ENCODE measurements at regions not wholly inside any gene's neighbourhood (a gene's known extent, or its start where the extent isn't known, plus 50 kb on each side); places are given as distances from the start of the nearest gene placed in this dataset.

DNA sequence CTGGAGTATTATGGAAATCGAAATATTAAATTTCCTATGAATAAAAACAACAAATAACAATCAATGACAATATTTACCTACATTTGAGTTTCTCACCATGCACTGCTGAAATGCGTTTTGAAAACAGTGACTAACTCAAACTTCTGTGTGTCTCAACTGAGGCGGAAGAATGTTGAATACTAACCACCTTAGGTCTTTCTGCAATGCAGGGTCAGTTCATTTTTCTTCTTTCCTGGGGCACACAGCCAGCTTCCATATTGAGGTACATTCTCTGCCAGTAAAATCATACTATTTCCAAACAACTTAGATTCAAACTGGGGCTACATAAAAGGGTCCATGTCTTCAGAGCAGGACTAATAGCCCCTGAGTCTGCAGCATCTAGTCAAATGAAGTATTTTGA, 310.1 kb downstream of the UTRN start:
- TF ChIP-seq, protein P1, sequence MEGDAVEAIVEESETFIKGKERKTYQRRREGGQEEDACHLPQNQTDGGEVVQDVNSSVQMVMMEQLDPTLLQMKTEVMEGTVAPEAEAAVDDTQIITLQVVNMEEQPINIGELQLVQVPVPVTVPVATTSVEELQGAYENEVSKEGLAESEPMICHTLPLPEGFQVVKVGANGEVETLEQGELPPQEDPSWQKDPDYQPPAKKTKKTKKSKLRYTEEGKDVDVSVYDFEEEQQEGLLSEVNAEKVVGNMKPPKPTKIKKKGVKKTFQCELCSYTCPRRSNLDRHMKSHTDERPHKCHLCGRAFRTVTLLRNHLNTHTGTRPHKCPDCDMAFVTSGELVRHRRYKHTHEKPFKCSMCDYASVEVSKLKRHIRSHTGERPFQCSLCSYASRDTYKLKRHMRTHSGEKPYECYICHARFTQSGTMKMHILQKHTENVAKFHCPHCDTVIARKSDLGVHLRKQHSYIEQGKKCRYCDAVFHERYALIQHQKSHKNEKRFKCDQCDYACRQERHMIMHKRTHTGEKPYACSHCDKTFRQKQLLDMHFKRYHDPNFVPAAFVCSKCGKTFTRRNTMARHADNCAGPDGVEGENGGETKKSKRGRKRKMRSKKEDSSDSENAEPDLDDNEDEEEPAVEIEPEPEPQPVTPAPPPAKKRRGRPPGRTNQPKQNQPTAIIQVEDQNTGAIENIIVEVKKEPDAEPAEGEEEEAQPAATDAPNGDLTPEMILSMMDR (IDR thresholded peaks at IDR 0.05): no peak
- no peak for TF ChIP-seq TCF7L2 (IDR thresholded peaks at IDR 0.05; ENCODE audit: low read depth, low read length)
- TF ChIP-seq, protein P2, sequence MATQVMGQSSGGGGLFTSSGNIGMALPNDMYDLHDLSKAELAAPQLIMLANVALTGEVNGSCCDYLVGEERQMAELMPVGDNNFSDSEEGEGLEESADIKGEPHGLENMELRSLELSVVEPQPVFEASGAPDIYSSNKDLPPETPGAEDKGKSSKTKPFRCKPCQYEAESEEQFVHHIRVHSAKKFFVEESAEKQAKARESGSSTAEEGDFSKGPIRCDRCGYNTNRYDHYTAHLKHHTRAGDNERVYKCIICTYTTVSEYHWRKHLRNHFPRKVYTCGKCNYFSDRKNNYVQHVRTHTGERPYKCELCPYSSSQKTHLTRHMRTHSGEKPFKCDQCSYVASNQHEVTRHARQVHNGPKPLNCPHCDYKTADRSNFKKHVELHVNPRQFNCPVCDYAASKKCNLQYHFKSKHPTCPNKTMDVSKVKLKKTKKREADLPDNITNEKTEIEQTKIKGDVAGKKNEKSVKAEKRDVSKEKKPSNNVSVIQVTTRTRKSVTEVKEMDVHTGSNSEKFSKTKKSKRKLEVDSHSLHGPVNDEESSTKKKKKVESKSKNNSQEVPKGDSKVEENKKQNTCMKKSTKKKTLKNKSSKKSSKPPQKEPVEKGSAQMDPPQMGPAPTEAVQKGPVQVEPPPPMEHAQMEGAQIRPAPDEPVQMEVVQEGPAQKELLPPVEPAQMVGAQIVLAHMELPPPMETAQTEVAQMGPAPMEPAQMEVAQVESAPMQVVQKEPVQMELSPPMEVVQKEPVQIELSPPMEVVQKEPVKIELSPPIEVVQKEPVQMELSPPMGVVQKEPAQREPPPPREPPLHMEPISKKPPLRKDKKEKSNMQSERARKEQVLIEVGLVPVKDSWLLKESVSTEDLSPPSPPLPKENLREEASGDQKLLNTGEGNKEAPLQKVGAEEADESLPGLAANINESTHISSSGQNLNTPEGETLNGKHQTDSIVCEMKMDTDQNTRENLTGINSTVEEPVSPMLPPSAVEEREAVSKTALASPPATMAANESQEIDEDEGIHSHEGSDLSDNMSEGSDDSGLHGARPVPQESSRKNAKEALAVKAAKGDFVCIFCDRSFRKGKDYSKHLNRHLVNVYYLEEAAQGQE (IDR thresholded peaks at IDR 0.05; ENCODE audit: insufficient read depth in 1 of 2, low read depth in 2 of 2, low read length in 1 of 2): no peak
- no peak for TF ChIP-seq POLR2AphosphoS5 (IDR thresholded peaks at IDR 0.05; ENCODE audit: low read depth, low read length)
